K562 (cell line): ENCODE measurements at regions not wholly inside any gene's neighbourhood (a gene's known extent, or its start where the extent isn't known, plus 50 kb on each side); places are given as distances from the start of the nearest gene placed in this dataset.

Experiments used
- ATAC-seq: fragments of 200-7000 bp; cut with Tn5 transposase; 3 replicates; pipeline ENCODE4 v1.9.1; 2020; ENCODE audit warnings: moderate library complexity
- BruUV-seq: library from RNA; stranded (reverse); fragments of 400-500 nt; replicated peaks from 2 replicates; lab custom pipeline; 2021; lab: Mats Ljungman, UMichigan
- CTCF ChIA-PET: fragments of 300-600 bp; formaldehyde crosslinking; extraction: SDS; loops from one replicate; lab custom pipeline; 2021; ENCODE audit warnings: low intra/inter-chr PET ratio; lab: Yijun Ruan, JAX
- POLR2A ChIA-PET: fragments of 300-600, 350-650 bp; sonication (Branson Sonifier 250); formaldehyde crosslinking; extraction: SDS; loops from one replicate; lab custom pipeline; 2021; ENCODE audit warnings: antibody characterized with exemption, inconsistent platforms; lab: Yijun Ruan, JAX
- DNase-seq, 4 experiments: peaks; one replicate each; pipeline versions ENCODE4 v3.0.0 to v3.0.0-alpha.2; 2011 to 2018; ENCODE audit warnings: low spot score in 3 of 4, mixed read lengths in 3 of 4; ENCODE audit errors: extremely low read depth in 1 of 4
- FAIRE-seq: peaks from 2 replicates; lab custom pipeline; 2011; peaks lifted over from hg19 to GRCh38; lab: Jason Lieb, UNC
- H2AFZ ChIP-seq: 2 replicates; pipeline ENCODE4 v1.6.0; 2011; ENCODE audit warnings: low read depth, low read length, control low read depth, inconsistent platforms
- H3K27ac ChIP-seq: fragments of 200-600 bp; 3 replicates; pipeline ENCODE4 v1.8.0; 2011; ENCODE audit warnings: low read depth, mild to moderate bottlenecking, control low read depth, inconsistent platforms, low read length, moderate library complexity, mixed read lengths; ENCODE audit errors: extremely low read depth
- H3K27me3 ChIP-seq, 2 experiments: fragments of 300-600 bp in 1 of 2; 2 replicates in 1 of 2; 3 replicates in 1 of 2; pipeline versions ENCODE4 v1.6.0 to v1.8.0; 2011; ENCODE audit warnings: inconsistent platforms in 2 of 2, low read length in 2 of 2, mild to moderate bottlenecking in 1 of 2, mixed read lengths in 1 of 2, moderate library complexity in 1 of 2; ENCODE audit not compliant: control insufficient read depth in 2 of 2, insufficient read depth in 2 of 2
- H3K36me3 ChIP-seq: fragments of 300-600 bp; 3 replicates; pipeline ENCODE4 v1.8.0; 2011; ENCODE audit warnings: mild to moderate bottlenecking, low read length, inconsistent platforms; ENCODE audit not compliant: control insufficient read depth, insufficient read depth
- H3K4me1 ChIP-seq, 2 experiments: fragments of 200-600 bp in 1 of 2; replicated peaks in 1 of 2; 2 replicates in 1 of 2; 3 replicates in 1 of 2; pipeline versions ENCODE4 v1.5.1 to v1.8.0; 2011; ENCODE audit warnings: inconsistent platforms in 2 of 2, low read length in 2 of 2, mild to moderate bottlenecking in 1 of 2, mixed read lengths in 1 of 2, moderate library complexity in 1 of 2; ENCODE audit not compliant: control insufficient read depth in 2 of 2, insufficient read depth in 2 of 2
- H3K4me2 ChIP-seq: 2 replicates; pipeline ENCODE4 v1.6.1; 2011; ENCODE audit warnings: low read length, control low read depth, inconsistent platforms, mixed read lengths; ENCODE audit not compliant: insufficient read depth
- H3K4me3 ChIP-seq: fragments of 200-600 bp; sonication (generic), shearing (Covaris generic); 2 replicates; pipeline ENCODE4 v1.5.1; 2016; ENCODE audit warnings: control low read depth, inconsistent platforms
- H3K79me2 ChIP-seq: fragments of 200-600 bp; 3 replicates; pipeline ENCODE4 v1.8.0; 2011; ENCODE audit warnings: low read length, inconsistent platforms; ENCODE audit not compliant: control insufficient read depth, insufficient read depth
- H3K9ac ChIP-seq, 2 experiments: 2 replicates each; pipeline versions ENCODE4 v1.6.0 to v1.6.1; 2011; ENCODE audit warnings: low read depth in 2 of 2, low read length in 2 of 2, control low read depth in 1 of 2, inconsistent platforms in 1 of 2, mild to moderate bottlenecking in 1 of 2, mixed read lengths in 1 of 2; ENCODE audit not compliant: insufficient read depth in 1 of 2
- H3K9me1 ChIP-seq: one replicate; pipeline ENCODE4 v1.6.0; 2011; ENCODE audit warnings: inconsistent platforms, mild to moderate bottlenecking, low read length, moderate library complexity; ENCODE audit not compliant: control insufficient read depth, insufficient read depth
- H3K9me3 ChIP-seq: replicated peaks from 2 replicates; pipeline ENCODE4 v1.5.1; 2011; ENCODE audit warnings: low read depth, low read length, inconsistent platforms; ENCODE audit not compliant: control insufficient read depth, insufficient read depth
- H4K20me1 ChIP-seq: replicated peaks from 2 replicates; pipeline ENCODE4 v1.6.1; 2011; ENCODE audit warnings: low read length, inconsistent platforms, mixed read lengths; ENCODE audit not compliant: control insufficient read depth, insufficient read depth
- GATAD2B ChIP-seq: fragments of 450-650 bp; IDR thresholded peaks from 2 replicates; pipeline ENCODE4 v1.6.1; 2017; ENCODE audit warnings: mild to moderate bottlenecking, borderline replicate concordance
- SOX6 ChIP-seq: fragments of 450-650 bp; IDR thresholded peaks from 2 replicates; pipeline ENCODE4 v1.6.1; 2014; ENCODE audit warnings: mild to moderate bottlenecking
- ZNF76 ChIP-seq: fragments of 250-450 bp; sonication (Bioruptor Pico); IDR thresholded peaks from 2 replicates; pipeline ENCODE4 v1.4.0; 2020; ENCODE audit warnings: mild to moderate bottlenecking, moderate library complexity, borderline replicate concordance
- WGBS: fragments of 100-300 bp; shearing (Covaris generic); methylation state at CpG from one replicate; pipeline ENCODE4 v1.1.6; 2016; ENCODE audit warnings: low coverage, mixed read lengths; ENCODE audit not compliant: insufficient coverage; ENCODE audit errors: missing lambda C conversion rate; 5-methylcytosine and 5-hydroxymethylcytosine counted together
- in situ Hi-C: fragments of 300-500 bp; cut with MboI; formaldehyde crosslinking; loops from 4 replicates; pipeline ENCODE4 v1.15.0; 2018; ENCODE audit warnings: inconsistent platforms, mixed read lengths
- intact Hi-C: fragments of 100-400 bp; cut with micrococcal nuclease; formaldehyde crosslinking; loops from 2 replicates; pipeline ENCODE4 v1.14.2; 2022
- TF ChIP-seq, protein P1 (sequence below): fragments of 250-450 bp; sonication (Bioruptor Pico); IDR thresholded peaks from 2 replicates; pipeline ENCODE4 v1.8.0; 2021; ENCODE audit warnings: mild to moderate bottlenecking, moderate library complexity
- TF ChIP-seq, protein P2 (sequence below): IDR thresholded peaks from 2 replicates; pipeline ENCODE4 v1.6.1; 2011; ENCODE audit not compliant: insufficient read length; ENCODE audit errors: extremely low read depth

DNA sequence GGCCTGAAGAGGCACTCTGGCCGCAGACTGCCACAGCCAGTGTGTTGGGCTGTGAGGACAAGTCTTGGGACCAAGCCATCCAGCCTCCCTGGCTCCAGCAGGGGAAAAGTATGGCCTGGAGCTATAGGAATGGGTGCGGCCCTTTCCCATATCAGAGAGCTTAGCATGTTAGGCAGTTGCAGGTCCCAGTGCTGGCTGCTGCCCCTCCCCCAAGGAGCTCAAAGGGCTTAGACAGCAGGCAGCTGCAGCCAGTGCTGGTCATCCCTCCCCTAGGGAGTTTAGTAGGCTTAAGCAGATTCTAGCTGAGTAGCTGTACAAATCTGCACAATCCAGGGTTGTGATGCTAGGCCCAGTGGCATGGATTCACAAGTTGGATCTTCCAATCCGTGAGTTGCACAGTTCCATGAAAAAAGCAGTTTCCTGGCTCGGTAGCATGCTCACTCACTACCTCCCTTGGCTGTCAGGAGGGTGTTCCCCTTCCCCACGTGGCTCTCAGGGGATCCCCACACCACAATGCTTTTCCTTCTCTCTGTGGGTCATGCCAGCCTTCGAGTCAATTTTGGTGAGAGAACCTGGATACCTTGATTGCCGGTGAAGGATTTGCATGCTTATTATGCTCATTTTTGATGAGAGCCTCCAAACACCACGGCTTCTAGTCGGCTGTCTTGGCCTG, 1490.8 kb downstream of the BRINP3 start:
- Histone ChIP-seq H3K27me3 (no peaks in the 10 kb centered on the region), H3K4me3 (no peak overlapping the region), H3K27ac (no peak overlapping the region), H3K4me2 (no peak overlapping the region), H3K9me1 (no peaks in the 10 kb centered on the region), H3K79me2 (no peaks in the 10 kb centered on the region), H3K4me1 (no peaks in the 10 kb centered on the region), H3K9me3 (0 out of 2 replicates have a peak, but pooled peaks cover 2% of the 10 kb centered on the region), H2AFZ (no peak overlapping the region), H4K20me1 (no peaks in the 10 kb centered on the region), H3K36me3 (no peaks in the 10 kb centered on the region), H3K9ac (no peak overlapping the region)
- intact Hi-C loops (no loop called here), in situ Hi-C loops (no loop called here)
- no peak for FAIRE-seq
- ChIA-PET CTCF (no interaction called here), POLR2A (no interaction called here)
- TF ChIP-seq, protein P1, sequence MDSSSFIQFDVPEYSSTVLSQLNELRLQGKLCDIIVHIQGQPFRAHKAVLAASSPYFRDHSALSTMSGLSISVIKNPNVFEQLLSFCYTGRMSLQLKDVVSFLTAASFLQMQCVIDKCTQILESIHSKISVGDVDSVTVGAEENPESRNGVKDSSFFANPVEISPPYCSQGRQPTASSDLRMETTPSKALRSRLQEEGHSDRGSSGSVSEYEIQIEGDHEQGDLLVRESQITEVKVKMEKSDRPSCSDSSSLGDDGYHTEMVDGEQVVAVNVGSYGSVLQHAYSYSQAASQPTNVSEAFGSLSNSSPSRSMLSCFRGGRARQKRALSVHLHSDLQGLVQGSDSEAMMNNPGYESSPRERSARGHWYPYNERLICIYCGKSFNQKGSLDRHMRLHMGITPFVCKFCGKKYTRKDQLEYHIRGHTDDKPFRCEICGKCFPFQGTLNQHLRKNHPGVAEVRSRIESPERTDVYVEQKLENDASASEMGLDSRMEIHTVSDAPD (CRISPR knock-in tag) = no peak
- TF ChIP-seq, protein P2, sequence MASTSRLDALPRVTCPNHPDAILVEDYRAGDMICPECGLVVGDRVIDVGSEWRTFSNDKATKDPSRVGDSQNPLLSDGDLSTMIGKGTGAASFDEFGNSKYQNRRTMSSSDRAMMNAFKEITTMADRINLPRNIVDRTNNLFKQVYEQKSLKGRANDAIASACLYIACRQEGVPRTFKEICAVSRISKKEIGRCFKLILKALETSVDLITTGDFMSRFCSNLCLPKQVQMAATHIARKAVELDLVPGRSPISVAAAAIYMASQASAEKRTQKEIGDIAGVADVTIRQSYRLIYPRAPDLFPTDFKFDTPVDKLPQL = no peak
- no peak for TF ChIP-seq GATAD2B
- no peak for TF ChIP-seq SOX6
- no peak for TF ChIP-seq ZNF76 (CRISPR knock-in tag)
- BruUV-seq = no TSS peak
- ATAC-seq = no peak
- no peak for DNase-seq
- 0% methylated on average over 9 of the region's 9 CpGs for WGBS
